ENCODE measurements at regions not wholly inside any gene's neighbourhood (a gene's known extent, or its start where the extent isn't known, plus 50 kb on each side); places are given as distances from the start of the nearest gene placed in this dataset.

DNA sequence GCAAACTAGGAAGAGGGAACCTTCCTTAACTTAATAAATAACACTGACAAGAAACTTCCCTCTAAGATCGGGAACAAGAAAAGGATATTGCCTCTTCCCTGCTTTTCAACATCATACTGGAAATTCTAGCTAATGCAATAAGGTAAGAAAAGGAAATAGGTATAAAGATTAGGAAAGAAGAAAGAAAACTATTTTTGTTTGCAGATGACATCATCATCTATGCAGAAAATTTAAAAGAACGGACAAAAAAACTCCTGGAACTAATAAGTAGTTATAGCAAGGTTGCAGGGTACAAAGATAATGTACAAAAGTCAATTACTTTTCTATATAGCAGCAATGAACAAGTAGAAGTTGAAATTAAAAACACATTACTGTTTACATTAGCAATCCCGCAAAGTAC lies 164.8 kb downstream of the WDR11 start:
- no peak for TF ChIP-seq FOXM1 (IDR thresholded peaks at IDR 0.05; ENCODE audit: borderline replicate concordance)
- no peak for TF ChIP-seq ELF4 (IDR thresholded peaks at IDR 0.05)
- TF ChIP-seq SUZ12 (IDR thresholded peaks at IDR 0.05), result no peak
- no peak for TF ChIP-seq NFRKB (IDR thresholded peaks at IDR 0.05)
- no peak for TF ChIP-seq SP1 (IDR thresholded peaks at IDR 0.05)
- TF ChIP-seq BHLHE40 (IDR thresholded peaks at IDR 0.05; ENCODE audit: borderline replicate concordance), result no peak
- TF ChIP-seq FOXK2 (IDR thresholded peaks at IDR 0.05), result no peak
- no peak for TF ChIP-seq CTBP1 (IDR thresholded peaks at IDR 0.05; ENCODE audit: borderline replicate concordance)
- no peak for TF ChIP-seq FOXA1 (IDR thresholded peaks at IDR 0.05)
- no peak for TF ChIP-seq TARDBP (IDR thresholded peaks at IDR 0.05)
- TF ChIP-seq PKNOX1 (IDR thresholded peaks at IDR 0.05), result no peak
- no peak for TF ChIP-seq LEF1 (IDR thresholded peaks at IDR 0.05; ENCODE audit: borderline replicate concordance)
- TF ChIP-seq L3MBTL2 (conservative IDR thresholded peaks at IDR 0.05), result no peak
- TF ChIP-seq ZNF384 (IDR thresholded peaks at IDR 0.05), result no peak

Measured in HEK293T (cell line).